K562 (cell line): ENCODE measurements at regions not wholly inside any gene's neighbourhood (a gene's known extent, or its start where the extent isn't known, plus 50 kb on each side); places are given as distances from the start of the nearest gene placed in this dataset.

ENCODE experiments used
- ATAC-seq: fragments of 200-7000 bp; cut with Tn5 transposase; 3 replicates; pipeline ENCODE4 v1.9.1; 2020; ENCODE audit warnings: moderate library complexity
- BruUV-seq: library from RNA; stranded (reverse); fragments of 400-500 nt; replicated peaks from 2 replicates; lab custom pipeline; 2021; lab: Mats Ljungman, UMichigan
- CTCF ChIA-PET: fragments of 300-600 bp; formaldehyde crosslinking; extraction: SDS; loops from one replicate; lab custom pipeline; 2021; ENCODE audit warnings: low intra/inter-chr PET ratio; lab: Yijun Ruan, JAX
- POLR2A ChIA-PET: fragments of 300-600, 350-650 bp; sonication (Branson Sonifier 250); formaldehyde crosslinking; extraction: SDS; loops from one replicate; lab custom pipeline; 2021; ENCODE audit warnings: antibody characterized with exemption, inconsistent platforms; lab: Yijun Ruan, JAX
- DNase-seq, 4 experiments: peaks; one replicate each; pipeline versions ENCODE4 v3.0.0 to v3.0.0-alpha.2; 2011 to 2018; ENCODE audit warnings: low spot score in 3 of 4, mixed read lengths in 3 of 4; ENCODE audit errors: extremely low read depth in 1 of 4
- FAIRE-seq: peaks from 2 replicates; lab custom pipeline; 2011; peaks lifted over from hg19 to GRCh38; lab: Jason Lieb, UNC
- H2AFZ ChIP-seq: 2 replicates; pipeline ENCODE4 v1.6.0; 2011; ENCODE audit warnings: low read depth, low read length, control low read depth, inconsistent platforms
- H3K27ac ChIP-seq: fragments of 200-600 bp; 3 replicates; pipeline ENCODE4 v1.8.0; 2011; ENCODE audit warnings: low read depth, mild to moderate bottlenecking, control low read depth, inconsistent platforms, low read length, moderate library complexity, mixed read lengths; ENCODE audit errors: extremely low read depth
- H3K27me3 ChIP-seq, 2 experiments: fragments of 300-600 bp in 1 of 2; 2 replicates in 1 of 2; 3 replicates in 1 of 2; pipeline versions ENCODE4 v1.6.0 to v1.8.0; 2011; ENCODE audit warnings: inconsistent platforms in 2 of 2, low read length in 2 of 2, mild to moderate bottlenecking in 1 of 2, mixed read lengths in 1 of 2, moderate library complexity in 1 of 2; ENCODE audit not compliant: control insufficient read depth in 2 of 2, insufficient read depth in 2 of 2
- H3K36me3 ChIP-seq: fragments of 300-600 bp; 3 replicates; pipeline ENCODE4 v1.8.0; 2011; ENCODE audit warnings: mild to moderate bottlenecking, low read length, inconsistent platforms; ENCODE audit not compliant: control insufficient read depth, insufficient read depth
- H3K4me1 ChIP-seq, 2 experiments: fragments of 200-600 bp in 1 of 2; replicated peaks in 1 of 2; 2 replicates in 1 of 2; 3 replicates in 1 of 2; pipeline versions ENCODE4 v1.5.1 to v1.8.0; 2011; ENCODE audit warnings: inconsistent platforms in 2 of 2, low read length in 2 of 2, mild to moderate bottlenecking in 1 of 2, mixed read lengths in 1 of 2, moderate library complexity in 1 of 2; ENCODE audit not compliant: control insufficient read depth in 2 of 2, insufficient read depth in 2 of 2
- H3K4me2 ChIP-seq: 2 replicates; pipeline ENCODE4 v1.6.1; 2011; ENCODE audit warnings: low read length, control low read depth, inconsistent platforms, mixed read lengths; ENCODE audit not compliant: insufficient read depth
- H3K4me3 ChIP-seq: fragments of 200-600 bp; sonication (generic), shearing (Covaris generic); 2 replicates; pipeline ENCODE4 v1.5.1; 2016; ENCODE audit warnings: control low read depth, inconsistent platforms
- H3K79me2 ChIP-seq: fragments of 200-600 bp; 3 replicates; pipeline ENCODE4 v1.8.0; 2011; ENCODE audit warnings: low read length, inconsistent platforms; ENCODE audit not compliant: control insufficient read depth, insufficient read depth
- H3K9ac ChIP-seq, 2 experiments: 2 replicates each; pipeline versions ENCODE4 v1.6.0 to v1.6.1; 2011; ENCODE audit warnings: low read depth in 2 of 2, low read length in 2 of 2, control low read depth in 1 of 2, inconsistent platforms in 1 of 2, mild to moderate bottlenecking in 1 of 2, mixed read lengths in 1 of 2; ENCODE audit not compliant: insufficient read depth in 1 of 2
- H3K9me1 ChIP-seq: one replicate; pipeline ENCODE4 v1.6.0; 2011; ENCODE audit warnings: inconsistent platforms, mild to moderate bottlenecking, low read length, moderate library complexity; ENCODE audit not compliant: control insufficient read depth, insufficient read depth
- H3K9me3 ChIP-seq: replicated peaks from 2 replicates; pipeline ENCODE4 v1.5.1; 2011; ENCODE audit warnings: low read depth, low read length, inconsistent platforms; ENCODE audit not compliant: control insufficient read depth, insufficient read depth
- H4K20me1 ChIP-seq: replicated peaks from 2 replicates; pipeline ENCODE4 v1.6.1; 2011; ENCODE audit warnings: low read length, inconsistent platforms, mixed read lengths; ENCODE audit not compliant: control insufficient read depth, insufficient read depth
- IRF9 ChIP-seq: fragments of 450-650 bp; IDR thresholded peaks from 2 replicates; pipeline ENCODE4 v1.6.1; 2016; ENCODE audit warnings: missing biosample characterization, missing genetic modification characterization
- NCOA6 ChIP-seq: fragments of 450-650 bp; IDR thresholded peaks from 2 replicates; pipeline ENCODE4 v1.6.1; 2017; ENCODE audit warnings: mild to moderate bottlenecking
- NELFE ChIP-seq: IDR thresholded peaks from 2 replicates; pipeline ENCODE4 v1.6.1; 2011; ENCODE audit warnings: mild to moderate bottlenecking; ENCODE audit not compliant: insufficient read depth, insufficient read length
- NFIC ChIP-seq: fragments of 450-650 bp; IDR thresholded peaks from 2 replicates; pipeline ENCODE4 v1.6.1; 2017; ENCODE audit warnings: mild to moderate bottlenecking, inconsistent platforms
- NFIX ChIP-seq: fragments of 250-450 bp; sonication (Bioruptor Pico); IDR thresholded peaks from 2 replicates; pipeline ENCODE4 v1.4.0; 2020; ENCODE audit warnings: low read depth, mild to moderate bottlenecking, moderate library complexity
- POLR3G ChIP-seq: IDR thresholded peaks from 2 replicates; pipeline ENCODE4 v1.6.1; 2011; ENCODE audit not compliant: insufficient read length, insufficient replicate concordance; ENCODE audit errors: extremely low read depth
- WGBS: fragments of 100-300 bp; shearing (Covaris generic); methylation state at CpG from one replicate; pipeline ENCODE4 v1.1.6; 2016; ENCODE audit warnings: low coverage, mixed read lengths; ENCODE audit not compliant: insufficient coverage; ENCODE audit errors: missing lambda C conversion rate; 5-methylcytosine and 5-hydroxymethylcytosine counted together
- in situ Hi-C: fragments of 300-500 bp; cut with MboI; formaldehyde crosslinking; loops from 4 replicates; pipeline ENCODE4 v1.15.0; 2018; ENCODE audit warnings: inconsistent platforms, mixed read lengths
- intact Hi-C: fragments of 100-400 bp; cut with micrococcal nuclease; formaldehyde crosslinking; loops from 2 replicates; pipeline ENCODE4 v1.14.2; 2022

- ATAC-seq (no peak), DNase-seq (no peak), FAIRE-seq (no peak)
- no peaks in the 10 kb centered on the region for H3K4me1 ChIP-seq
- BruUV-seq: no TSS peak
- no peaks in the 10 kb centered on the region for H3K79me2 ChIP-seq
- H4K20me1 ChIP-seq: no peaks in the 10 kb centered on the region
- ChIA-PET CTCF (no interaction called here), POLR2A (interaction anchor here (0.6 kb wide), 1 partner anchor 15 kb away, joined by 3 read pairs; no protein-coding TSS in a partner anchor)
- no peak overlapping the region for H3K4me2 ChIP-seq
- H3K9me3 ChIP-seq: no peaks in the 10 kb centered on the region
- no peaks in the 10 kb centered on the region for H3K36me3 ChIP-seq
- in situ Hi-C loops: no loop called here
- H2AFZ ChIP-seq: no peak overlapping the region
- H3K9ac ChIP-seq: no peak overlapping the region
- no peak overlapping the region for H3K27ac ChIP-seq
- intact Hi-C loops: no loop called here
- TF ChIP-seq POLR3G (no peak), NELFE (no peak), NFIX (peak; percentile 42; the same call in 1 of the 2 replicates), IRF9 (tag) (no peak), NFIC (peak; percentile 89), NCOA6 (no peak)
- no peaks in the 10 kb centered on the region for H3K9me1 ChIP-seq
- H3K27me3 ChIP-seq: no peaks in the 10 kb centered on the region
- H3K4me3 ChIP-seq: no peak overlapping the region
- WGBS: 1% methylated on average over 8 of the region's 8 CpGs
Measured at GRCh38 chr20:4571759-4572531, 114.3 kb upstream of the PRNP start.
